ENCODE measurements at regions not wholly inside any gene's neighbourhood (a gene's known extent, or its start where the extent isn't known, plus 50 kb on each side); places are given as distances from the start of the nearest gene placed in this dataset.

- TF ChIP-seq NPAS2 (CRISPR knock-in tag; IDR thresholded peaks at IDR 0.05; ENCODE audit: borderline replicate concordance) (no peak), CTCF (IDR thresholded peaks at IDR 0.05) (no peak)
Observed at GRCh38 chr11:98101329-98101728, 919.4 kb upstream of the CNTN5 start (continued).

- ChIA-PET CTCF (no interaction called here), POLR2A (no interaction called here)
- TF ChIP-seq NR3C1 (IDR thresholded peaks at IDR 0.05) = no peak
- TF ChIP-seq PHF8 (IDR thresholded peaks at IDR 0.05; ENCODE audit: borderline replicate concordance, low read depth) = no peak
- no peak for TF ChIP-seq POLR2A (IDR thresholded peaks at IDR 0.05; ENCODE audit: low read length)
- TF ChIP-seq RAD21 (conservative IDR thresholded peaks at IDR 0.05 in 1 of 2, IDR thresholded peaks at IDR 0.05 in 1 of 2) = no peak
- no peak for TF ChIP-seq MYC (IDR thresholded peaks at IDR 0.05; ENCODE audit: borderline replicate concordance, low read length)
- TF ChIP-seq ELK1 (IDR thresholded peaks at IDR 0.05; ENCODE audit: low read depth, low read length) = no peak
- no peak for TF ChIP-seq EHF (CRISPR knock-in tag; IDR thresholded peaks at IDR 0.05)
- no peak overlapping the region for H3K27ac ChIP-seq
- FAIRE-seq (no peak), ATAC-seq (no peak), DNase-seq (ENCODE audit: low read depth in 1 of 2, low spot score in 1 of 2) (no peak)
- no peak overlapping the region for H3K4me2 ChIP-seq
- H3K9me3 ChIP-seq = no peaks in the 10 kb centered on the region
- H3K4me1 ChIP-seq = no peaks in the 10 kb centered on the region
- no peak overlapping the region for H3K4me3 ChIP-seq
Observed at GRCh38 chr11:98104249-98104648, 916.5 kb upstream of the CNTN5 start.

- Histone ChIP-seq H3K27ac (no peak overlapping the region), H3K4me1 (no peaks in the 10 kb centered on the region), H3K9me3 (no peaks in the 10 kb centered on the region), H3K4me2 (no peak overlapping the region), H3K4me3 (no peak overlapping the region)
- no peak for DNase-seq (ENCODE audit: low read depth in 1 of 2, low spot score in 1 of 2)
- FAIRE-seq = no peak
- CTCF ChIA-PET = no interaction called here
- 6% methylated on average over 2 of the region's 2 CpGs for WGBS (ENCODE audit: missing lambda C conversion rate)
- ATAC-seq = no peak
- TF ChIP-seq EP300 (IDR thresholded peaks at IDR 0.05) (no peak), ZC3H11A (IDR thresholded peaks at IDR 0.05) (no peak), BHLHE40 (IDR thresholded peaks at IDR 0.05; ENCODE audit: low read depth, low read length) (no peak), USF2 (IDR thresholded peaks at IDR 0.05) (no peak), RFX5 (IDR thresholded peaks at IDR 0.05) (no peak), NFE2L2 (conservative IDR thresholded peaks at IDR 0.05; ENCODE audit: low read length) (no peak), PHF8 (IDR thresholded peaks at IDR 0.05; ENCODE audit: borderline replicate concordance, low read depth) (no peak), JUNB (IDR thresholded peaks at IDR 0.05) (no peak), MYC (IDR thresholded peaks at IDR 0.05; ENCODE audit: borderline replicate concordance, low read length) (no peak), KDM1A (IDR thresholded peaks at IDR 0.05; ENCODE audit: low read depth) (no peak), HMGXB4 (CRISPR knock-in tag; IDR thresholded peaks at IDR 0.05; ENCODE audit: borderline replicate concordance) (no peak), ATOH8 (CRISPR knock-in tag; IDR thresholded peaks at IDR 0.05; ENCODE audit: low read depth) (no peak), GATA3 (IDR thresholded peaks at IDR 0.05; ENCODE audit: borderline replicate concordance) (no peak), EHMT2 (IDR thresholded peaks at IDR 0.05; ENCODE audit: low read depth) (no peak)
- POLR2A ChIA-PET = no interaction called here
Observed at GRCh38 chr11:98107736-98108135, 913.0 kb upstream of the CNTN5 start.

Data from A549 (cell line).